Testis (tissue), 2 donors: ENCODE measurements at regions not wholly inside any gene's neighbourhood (a gene's known extent, or its start where the extent isn't known, plus 50 kb on each side); places are given as distances from the start of the nearest gene placed in this dataset.

Experiments used
- DNase-seq: peaks from one replicate; pipeline ENCODE4 v3.0.0-alpha.2; 2019
- H3K27ac ChIP-seq, 2 donors: fragments of 200-600 bp; sonication (generic); one replicate each; pipeline ENCODE4 v1.5.1; 2019
- H3K27me3 ChIP-seq: fragments of 200-600 bp; sonication (generic); one replicate; pipeline ENCODE4 v1.5.1; 2019
- H3K36me3 ChIP-seq: fragments of 200-600 bp; sonication (generic); one replicate; pipeline ENCODE4 v1.5.1; 2017; ENCODE audit warnings: low read depth; ENCODE audit errors: missing control alignments
- H3K4me1 ChIP-seq: fragments of 200-600 bp; sonication (generic); one replicate; pipeline ENCODE4 v1.5.1; 2019
- H3K4me3 ChIP-seq, 2 donors: fragments of 200-600 bp; sonication (generic); one replicate each; pipeline ENCODE4 v1.5.1; 2017 to 2019
- H3K9me3 ChIP-seq: fragments of 200-600 bp; sonication (generic); one replicate; pipeline ENCODE4 v1.5.1; 2017
- CTCF ChIP-seq, 3 experiments: fragments of 450-650 bp in 2 of 3; fragments of 200-600 bp in 1 of 3; sonication (generic) in 1 of 3; IDR thresholded peaks; one replicate each; pipeline ENCODE4 v1.5.1; 2016 to 2019; ENCODE audit warnings: antibody characterized with exemption in 3 of 3, mild to moderate bottlenecking in 2 of 3, moderate library complexity in 1 of 3
- POLR2A ChIP-seq: fragments of 450-650 bp; IDR thresholded peaks from one replicate; pipeline ENCODE4 v1.6.1; 2017; ENCODE audit warnings: antibody characterized with exemption, mild to moderate bottlenecking, moderate library complexity
- WGBS, 2 donors: methylation state at CpG; one replicate each; pipeline ENCODE4 v1.1.5; 2018; 5-methylcytosine and 5-hydroxymethylcytosine counted together
- intact Hi-C: fragments of 100-400 bp; cut with DNase I; formaldehyde crosslinking; loops from one replicate; pipeline ENCODE4 v1.15.1; 2023; ENCODE audit warnings: low total_unique reads

GRCh38 chr12:126185025-126185424 lies 1119.8 kb downstream of the AACS start:
- no peak for TF ChIP-seq POLR2A
- no peak for TF ChIP-seq CTCF (IDR thresholded peaks at IDR 0.05)
- DNase-seq, result no peak
- WGBS, 2 donors, result 84 to 89% methylated on average over 1 of the region's 1 CpG
- Histone ChIP-seq H3K4me1 (no peaks in the 10 kb centered on the region), H3K4me3 (no peak overlapping the region), H3K27me3 (no peaks in the 10 kb centered on the region), H3K9me3 (no peaks in the 10 kb centered on the region), H3K36me3 (no peaks in the 10 kb centered on the region), H3K27ac (no peak overlapping the region)
- intact Hi-C loops, result no loop called here

- Histone ChIP-seq H3K27ac (no peak overlapping the region), H3K36me3 (no peaks in the 10 kb centered on the region), H3K4me3 (no peak overlapping the region), H3K4me1 (peaks cover 3% of the 10 kb centered on the region), H3K27me3 (no peaks in the 10 kb centered on the region), H3K9me3 (no peaks in the 10 kb centered on the region)
- DNase-seq, result no peak
- intact Hi-C loops, result no loop called here
- no peak for TF ChIP-seq CTCF (IDR thresholded peaks at IDR 0.05)
- no peak for TF ChIP-seq POLR2A
- 37 to 67% methylated on average over 10 of the region's 10 CpGs for WGBS, 2 donors
Measured at GRCh38 chr12:126189856-126190255, 1124.6 kb downstream of the AACS start.

DNA sequence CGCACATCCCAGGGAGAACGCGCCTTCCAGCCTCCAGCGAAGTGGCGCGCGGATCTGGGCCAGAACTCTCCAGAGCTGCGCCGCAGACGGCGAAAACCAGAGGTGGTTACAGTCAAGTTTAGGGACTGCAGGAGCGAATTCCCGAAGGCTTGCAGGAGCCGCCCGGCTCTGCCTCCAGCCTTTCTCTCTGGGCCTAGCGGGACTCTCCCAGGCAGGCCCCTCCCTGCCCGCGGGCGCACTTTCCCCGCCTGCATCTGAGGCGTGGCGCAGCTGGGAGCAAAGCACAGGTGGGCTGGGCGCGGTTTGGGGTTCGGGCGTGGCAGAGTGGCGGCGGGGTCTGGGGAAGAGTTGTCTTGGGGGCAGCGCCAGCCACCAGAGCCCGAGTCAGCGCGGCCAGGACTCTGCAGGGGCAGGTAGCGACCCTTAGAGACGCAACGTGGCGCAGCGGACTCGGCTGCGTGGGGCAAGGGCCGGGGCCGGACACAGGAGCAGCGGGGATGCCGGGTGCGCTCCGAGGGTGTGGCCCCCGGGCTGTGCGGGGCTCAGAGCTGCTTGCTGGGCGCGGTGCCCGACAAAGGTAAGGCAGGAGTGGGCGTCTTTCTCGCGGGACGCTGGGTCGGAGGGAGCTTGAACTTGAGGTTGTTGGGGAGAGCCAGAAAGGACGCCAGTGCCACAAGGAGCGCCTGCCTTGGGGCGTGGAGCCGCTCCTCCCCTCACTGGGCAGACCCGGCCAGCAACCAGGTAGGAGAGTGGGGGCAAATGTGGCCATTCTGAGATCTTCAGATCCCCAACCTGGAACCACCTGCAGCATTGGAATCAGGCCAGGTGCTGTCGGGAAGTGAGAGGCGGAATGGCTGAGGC lies 1126.0 kb downstream of the AACS start:
- Histone ChIP-seq H3K27ac (no peak overlapping the region), H3K4me1 (peaks cover 3% of the 10 kb centered on the region), H3K4me3 (peak overlapping the region; percentile 42 to 56), H3K36me3 (no peaks in the 10 kb centered on the region), H3K9me3 (no peaks in the 10 kb centered on the region), H3K27me3 (no peaks in the 10 kb centered on the region)
- no peak for DNase-seq
- WGBS, 2 donors, result 7 to 9% methylated on average over 27 to 55 of the region's 62 CpGs
- TF ChIP-seq POLR2A (no peak), CTCF (IDR thresholded peaks at IDR 0.05) (no peak)
- intact Hi-C loops, result no loop called here

- H3K9me3 ChIP-seq, result no peaks in the 10 kb centered on the region
- H3K36me3 ChIP-seq, result no peaks in the 10 kb centered on the region
- TF ChIP-seq CTCF (IDR thresholded peaks at IDR 0.05) (no peak), POLR2A (no peak)
- no peak overlapping the region for H3K27ac ChIP-seq
- no peak for DNase-seq
- H3K27me3 ChIP-seq, result no peaks in the 10 kb centered on the region
- WGBS, 2 donors, result 48 to 70% methylated on average over 12 to 13 of the region's 13 CpGs
- peak overlapping the region in 1 of 2 donors; percentile 56 for H3K4me3 ChIP-seq
- intact Hi-C loops, result no loop called here
- H3K4me1 ChIP-seq, result peaks cover 3% of the 10 kb centered on the region
Measured at GRCh38 chr12:126191949-126192348, 1126.7 kb downstream of the AACS start.

DNA sequence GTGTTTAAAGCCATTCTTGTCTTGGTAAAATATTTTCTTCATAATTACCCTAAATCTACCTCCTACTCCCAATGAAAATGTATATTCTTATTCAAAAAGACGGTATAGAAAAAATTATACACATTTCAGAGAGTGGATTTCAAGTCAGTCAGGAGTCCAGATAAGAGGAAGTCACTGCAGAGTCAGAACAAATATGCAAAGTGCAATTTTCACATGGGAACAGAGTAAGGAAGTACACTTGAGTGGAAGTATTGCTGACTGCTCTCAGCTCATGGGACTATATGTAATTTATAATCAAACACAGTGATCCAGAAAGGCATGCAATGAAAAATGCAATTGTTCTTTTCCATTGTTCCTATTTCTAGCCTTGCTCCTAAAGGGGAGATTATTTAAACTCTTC lies 1128.0 kb downstream of the AACS start:
- H3K4me1 ChIP-seq, result peaks cover 3% of the 10 kb centered on the region
- no peak overlapping the region for H3K27ac ChIP-seq
- H3K36me3 ChIP-seq, result no peaks in the 10 kb centered on the region
- no peaks in the 10 kb centered on the region for H3K9me3 ChIP-seq
- no peak for DNase-seq
- 83 to 86% methylated on average over 1 of the region's 1 CpG for WGBS, 2 donors
- TF ChIP-seq POLR2A (no peak), CTCF (IDR thresholded peaks at IDR 0.05) (no peak)
- H3K27me3 ChIP-seq, result no peaks in the 10 kb centered on the region
- intact Hi-C loops, result no loop called here
- no peak overlapping the region for H3K4me3 ChIP-seq
